ENCODE measurements at regions not wholly inside any gene's neighbourhood (a gene's known extent, or its start where the extent isn't known, plus 50 kb on each side); places are given as distances from the start of the nearest gene placed in this dataset.

- TF ChIP-seq POLR2A (IDR thresholded peaks at IDR 0.05) (no peak), CTCF (IDR thresholded peaks at IDR 0.05) (no peak), POLR2AphosphoS5 (IDR thresholded peaks at IDR 0.05) (no peak), EP300 (IDR thresholded peaks at IDR 0.05) (no peak)
These were observed 260.2 kb upstream of the IRX2 start for GRCh38 chr5:3011764-3012017.

Measured in sigmoid colon (tissue), 4 donors.